Stimulated activated naive CD4-positive, alpha-beta T cell (primary cell): ENCODE measurements at regions not wholly inside any gene's neighbourhood (a gene's known extent, or its start where the extent isn't known, plus 50 kb on each side); places are given as distances from the start of the nearest gene placed in this dataset.
"Not testable (repeated sequence)": the region's sequence is repeated elsewhere in the genome, so short reads cannot be mapped to it uniquely, and the experiment has no call there.

ENCODE experiments used
- DNase-seq, 6 experiments: peaks; one replicate each; lab custom pipeline; 2025; lab: John Stamatoyannopoulos, UW

DNA sequence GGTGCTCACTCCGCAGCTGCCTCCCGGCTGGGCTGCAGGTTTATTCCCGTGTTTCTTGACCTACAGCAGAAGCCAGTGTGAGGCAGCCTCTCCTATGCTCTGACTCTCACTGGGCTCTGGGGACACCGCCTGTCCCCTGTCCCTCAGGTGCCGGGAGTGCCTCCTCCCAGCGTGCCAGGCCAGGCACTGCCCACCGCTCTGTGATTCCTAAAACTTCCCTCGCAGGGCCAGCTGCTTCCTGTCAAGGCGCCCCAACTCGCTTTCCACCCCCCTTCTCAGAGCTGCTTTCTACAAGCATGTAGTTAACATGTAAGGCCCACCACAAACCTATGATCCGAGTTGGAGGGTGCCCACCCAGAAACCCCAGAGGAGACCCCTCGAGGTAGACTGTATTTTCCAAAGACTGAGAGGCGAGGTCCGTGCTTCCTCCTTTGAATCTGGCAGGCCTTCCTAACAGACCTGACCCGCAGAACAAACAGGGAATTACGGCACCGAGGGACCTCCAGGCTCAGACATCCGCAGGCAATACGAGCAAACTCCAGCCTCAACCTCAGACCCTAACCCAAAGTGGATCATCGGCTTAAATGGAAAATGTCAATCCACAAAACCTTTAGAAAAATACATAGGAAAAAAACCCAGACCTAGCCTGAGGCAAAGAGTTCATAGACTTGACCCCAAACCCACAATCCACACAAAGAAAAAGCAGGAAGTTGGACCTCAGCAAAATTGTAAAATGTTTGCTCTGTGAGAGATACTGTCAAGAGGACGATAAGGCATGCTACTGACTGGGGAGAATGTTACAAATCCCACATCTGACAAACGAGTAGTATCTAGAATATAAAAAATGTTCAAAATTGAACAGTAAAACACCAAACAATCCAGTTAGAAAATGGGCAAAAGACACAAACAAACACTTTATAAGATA lies 121.3 kb upstream of the IQSEC1 start:
- DNase-seq = no peak

DNA sequence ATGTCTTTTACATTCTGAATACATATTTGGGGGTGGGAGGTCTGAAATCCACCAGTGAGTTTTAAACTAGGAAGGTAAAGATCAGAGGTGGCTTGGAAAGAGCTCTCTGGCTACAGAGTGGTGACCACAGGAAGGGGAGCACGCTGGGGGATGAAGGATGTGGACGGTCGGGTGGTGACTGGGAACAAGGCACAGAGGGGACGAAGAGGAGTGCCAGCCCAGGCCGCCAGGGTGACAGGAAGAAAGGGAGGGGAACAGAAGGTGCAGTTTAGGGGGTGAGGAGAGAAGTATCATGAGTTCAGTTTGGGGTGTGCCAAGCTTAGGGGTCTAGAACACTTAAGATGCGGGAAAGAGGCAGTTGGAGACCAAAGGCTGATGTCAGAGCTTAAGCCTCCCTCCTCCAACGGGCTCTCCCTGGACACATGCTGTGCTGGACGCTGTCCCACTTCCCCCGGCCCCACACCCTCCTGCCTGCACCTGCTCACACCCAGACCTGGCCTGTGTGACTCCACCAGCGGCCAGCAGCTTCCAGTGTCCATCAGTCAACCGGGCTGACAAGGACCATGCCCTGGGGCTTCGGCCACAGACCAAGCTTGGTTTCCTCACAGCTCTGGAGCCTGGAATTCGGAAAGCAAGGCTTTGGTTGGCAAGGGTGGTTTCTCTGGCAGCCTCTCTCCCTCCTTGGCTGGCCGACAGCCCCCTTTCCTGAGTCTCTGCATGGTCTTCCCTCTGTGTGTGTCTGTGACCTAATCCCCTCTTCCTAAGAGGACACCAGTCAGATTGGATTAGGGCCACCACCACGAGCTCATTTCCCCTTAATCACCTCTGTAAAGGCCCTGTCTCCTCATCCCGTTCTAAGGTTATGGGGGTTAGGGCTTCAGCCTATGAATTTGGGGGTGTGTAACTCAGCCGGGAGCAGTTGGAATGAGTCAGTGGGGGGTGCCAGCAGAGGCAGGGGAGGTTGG lies 120.4 kb upstream of the IQSEC1 start:
- no peak for DNase-seq

DNA sequence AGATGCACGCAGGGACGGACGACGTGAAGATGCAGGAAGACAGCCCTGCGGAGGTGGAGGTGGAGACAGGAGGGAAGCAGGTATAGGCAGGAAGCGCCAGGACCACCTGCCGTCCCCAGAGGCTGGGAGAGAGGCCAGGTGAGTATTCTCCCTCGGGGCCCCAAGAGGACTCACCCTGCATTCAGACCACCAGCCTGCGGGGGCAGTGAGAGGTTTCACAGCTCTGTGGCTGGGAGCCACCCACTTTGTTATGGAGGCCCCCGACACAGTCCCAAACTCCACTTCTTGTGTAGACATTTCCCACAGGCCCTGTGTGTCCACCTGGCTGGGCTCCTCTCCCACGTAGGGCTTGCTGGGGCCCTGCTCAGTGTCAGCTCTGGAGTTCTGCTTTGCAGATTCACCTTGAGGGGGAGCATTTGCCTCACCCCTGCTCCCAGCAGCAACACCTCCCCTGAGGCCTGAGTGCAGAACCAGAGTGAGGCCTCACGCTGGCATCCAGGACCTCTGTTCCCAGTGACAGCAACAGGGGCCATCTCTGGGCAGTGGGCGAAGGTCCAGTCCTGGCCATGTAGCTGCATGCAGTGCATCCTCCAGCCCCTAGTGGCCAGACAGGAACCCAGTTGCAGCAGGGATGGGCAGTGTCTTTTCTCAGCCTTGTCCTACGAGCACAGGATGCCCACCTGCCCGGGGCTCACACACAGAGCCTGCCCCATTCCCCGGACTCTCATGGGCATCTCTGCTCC lies 119.4 kb upstream of the IQSEC1 start:
- no peak for DNase-seq

DNA sequence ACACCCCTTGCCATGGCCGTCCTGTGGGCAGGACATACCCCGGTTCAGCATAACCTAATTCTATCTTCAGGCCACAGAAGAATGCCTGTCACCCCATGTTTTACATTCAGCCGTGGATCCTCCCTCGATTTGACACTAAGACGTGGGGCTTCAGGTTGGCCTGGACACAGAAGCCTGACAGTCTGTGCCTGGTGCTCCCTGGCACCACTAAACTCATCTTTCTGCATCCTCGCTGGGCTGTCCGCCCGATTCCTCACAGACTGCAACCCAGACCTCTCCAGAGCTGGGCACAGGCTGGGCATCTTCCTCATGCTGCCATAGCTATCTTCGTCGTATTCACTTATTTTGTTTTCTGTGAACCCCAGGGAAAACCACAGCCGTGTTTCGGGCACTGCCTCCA lies 117.8 kb upstream of the IQSEC1 start:
- no peak for DNase-seq

DNA sequence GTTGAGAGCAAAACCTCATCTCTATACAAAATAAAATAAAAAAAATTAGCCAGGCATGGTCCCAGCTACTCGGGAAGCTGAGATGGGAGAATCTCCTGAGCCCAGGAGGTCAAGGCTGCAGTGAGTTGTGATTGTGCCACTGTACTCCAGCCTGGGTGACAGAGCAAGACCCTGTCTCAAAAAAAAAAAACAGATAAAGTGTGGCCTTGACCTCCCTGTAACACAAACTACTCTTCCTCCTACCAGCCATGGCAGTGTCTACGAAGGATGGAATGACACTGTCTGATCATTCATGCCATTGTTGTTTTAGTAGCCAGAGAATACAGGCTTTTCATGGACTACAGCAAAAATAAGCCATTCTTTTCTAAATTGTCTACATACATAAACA lies 117.1 kb upstream of the IQSEC1 start:
- DNase-seq = no peak

DNA sequence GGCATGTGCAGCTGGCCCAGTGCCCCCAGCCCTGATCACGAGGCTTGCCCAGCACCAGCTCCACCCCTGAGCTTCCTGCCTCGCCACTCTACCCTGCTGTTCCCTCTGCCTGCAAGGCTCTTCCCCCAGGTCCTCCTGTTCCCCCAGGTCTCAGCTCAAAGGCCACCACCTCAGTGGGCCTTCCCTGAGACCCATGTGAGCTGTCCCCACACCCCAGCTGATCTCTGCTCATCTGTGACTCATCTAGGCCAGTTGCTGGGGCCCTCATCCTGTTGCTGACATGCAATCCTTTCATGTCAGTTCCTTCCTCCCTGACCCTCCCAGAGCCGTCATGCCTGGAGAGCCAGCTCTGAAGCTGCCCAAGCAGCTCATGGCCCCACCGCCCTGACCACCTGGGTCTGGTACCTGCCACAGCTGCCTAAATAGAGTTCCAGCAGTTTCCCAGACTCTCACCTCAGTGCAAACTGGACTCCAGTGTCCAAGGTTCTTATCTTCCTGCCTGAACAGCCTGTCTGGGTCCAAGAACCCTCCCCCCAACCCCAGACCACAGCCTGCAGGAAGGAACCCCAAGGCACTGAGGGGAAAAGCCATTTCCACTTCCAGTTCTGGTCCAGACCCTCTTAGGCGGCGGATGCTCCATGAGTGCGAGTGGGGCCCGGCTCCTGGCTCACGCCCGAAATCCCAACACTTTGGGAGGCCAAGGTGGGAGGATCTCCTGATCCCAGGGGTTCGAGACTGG lies 116.6 kb upstream of the IQSEC1 start:
- DNase-seq = no peak

DNA sequence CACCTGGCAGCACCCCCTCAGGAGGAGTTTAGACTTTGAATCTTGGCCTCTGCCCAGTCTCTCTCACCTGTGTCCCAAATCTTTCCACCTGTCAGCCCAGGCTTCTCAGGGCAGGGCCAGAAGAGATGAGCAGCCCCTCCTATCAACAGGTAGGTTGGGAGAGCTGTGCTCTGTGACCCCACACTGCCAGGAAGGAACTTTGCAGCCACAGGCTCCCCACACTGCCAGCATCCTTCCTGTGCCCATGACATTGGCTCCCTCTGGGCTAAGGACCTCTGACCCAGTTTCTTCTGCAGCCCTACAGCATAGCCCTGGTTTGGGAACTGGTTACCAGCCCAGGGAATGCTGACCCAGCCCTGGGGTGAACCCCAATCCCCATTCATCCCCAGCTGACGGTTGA lies 115.7 kb upstream of the IQSEC1 start:
- no peak for DNase-seq

DNA sequence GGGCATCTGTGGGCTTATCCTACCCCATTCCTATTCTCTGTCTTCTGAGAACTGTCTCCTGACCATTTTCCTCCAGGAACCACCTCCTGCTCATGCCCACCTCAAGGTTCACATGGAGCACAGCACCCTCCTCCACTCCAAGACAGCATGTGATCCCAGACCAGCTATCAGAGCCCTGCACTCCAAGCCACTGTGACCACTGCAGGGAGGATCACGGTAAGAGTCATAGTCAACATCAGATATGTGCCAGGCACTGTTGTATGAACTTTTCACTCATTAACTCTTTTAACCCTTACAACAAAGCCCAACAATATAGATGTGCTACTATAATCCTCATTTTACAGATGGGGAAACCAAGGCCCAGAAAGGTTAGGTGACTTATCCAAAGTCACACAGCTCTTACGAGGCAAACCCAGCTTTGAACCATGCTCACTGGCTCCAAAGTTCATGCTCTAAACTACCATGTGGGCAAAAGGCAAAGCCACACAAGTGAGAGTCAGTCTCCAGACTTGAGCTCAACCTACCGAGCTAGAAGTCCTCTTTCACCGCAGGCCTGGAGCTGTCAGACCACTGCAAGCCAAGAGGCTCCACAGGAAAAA lies 115.1 kb upstream of the IQSEC1 start:
- DNase-seq = no peak

DNA sequence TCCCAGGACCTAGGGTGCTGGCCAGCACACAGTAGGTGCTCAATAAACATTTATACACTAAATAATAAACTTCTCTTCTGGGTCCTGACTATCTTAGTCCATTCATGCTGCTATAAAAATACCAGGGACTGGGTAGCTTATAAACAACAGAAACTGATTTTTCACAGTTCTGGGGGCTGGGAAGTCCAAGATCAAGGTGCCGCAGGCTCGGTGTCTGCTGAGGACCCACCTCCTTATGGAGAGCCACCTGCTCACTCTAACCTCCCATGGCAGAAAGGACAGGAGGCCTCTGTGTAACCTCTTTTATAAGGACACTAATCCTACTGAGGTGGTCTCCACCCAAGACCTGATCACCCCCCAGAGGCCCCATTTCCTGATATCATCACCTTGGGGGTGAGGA lies 114.4 kb upstream of the IQSEC1 start:
- no peak for DNase-seq

DNA sequence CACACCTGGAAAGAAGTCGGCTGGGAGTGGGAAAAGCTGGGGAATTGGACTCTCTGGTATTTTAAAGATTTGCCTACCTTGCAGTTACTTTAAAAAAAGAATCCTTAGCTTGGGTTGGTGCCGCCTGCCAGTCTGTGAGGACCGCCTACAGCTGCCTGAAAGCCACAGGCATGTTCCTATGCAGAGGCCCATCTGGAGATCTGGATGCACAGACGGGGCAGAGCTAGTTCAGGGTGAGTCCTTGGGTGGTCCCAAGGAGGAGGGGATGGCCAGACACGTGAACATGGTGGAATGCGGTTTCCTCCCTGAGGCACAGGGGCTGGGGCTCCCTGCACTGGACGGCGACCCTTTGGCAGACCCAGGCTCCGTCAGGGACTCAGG lies 113.2 kb upstream of the IQSEC1 start:
- DNase-seq = no peak

DNA sequence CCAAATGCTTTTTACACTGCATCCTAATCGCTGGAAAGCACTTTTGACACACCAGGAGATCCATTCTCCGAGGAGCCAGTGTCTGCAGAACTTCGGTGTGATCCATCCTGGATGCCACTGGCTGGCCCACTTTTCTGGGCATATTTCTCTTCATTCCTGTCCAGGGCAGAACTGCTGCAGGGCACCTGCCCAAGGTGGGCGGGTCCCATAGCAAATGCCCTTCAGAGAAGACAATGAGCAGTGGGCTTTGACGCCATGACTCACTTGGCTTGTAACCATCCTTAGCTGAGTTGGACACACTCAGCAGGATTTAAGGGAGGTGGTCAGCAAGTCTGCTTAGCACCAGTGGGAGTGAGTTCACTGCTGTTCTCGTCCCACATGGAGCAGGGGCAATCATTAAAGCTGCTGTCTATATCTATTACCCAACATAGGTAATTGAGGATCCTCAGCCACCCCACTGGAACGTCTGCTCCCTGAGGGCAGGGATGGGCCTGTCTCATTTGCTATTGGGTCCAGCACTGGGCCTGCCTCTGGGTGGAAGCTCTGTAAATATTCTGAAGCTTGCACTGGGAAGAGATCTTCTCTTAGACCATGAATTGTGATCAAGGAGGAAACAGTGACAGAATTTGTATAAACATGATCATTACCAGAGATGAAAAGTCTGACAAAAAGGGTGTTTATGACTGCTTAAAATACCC lies 112.7 kb upstream of the IQSEC1 start:
- no peak for DNase-seq

DNA sequence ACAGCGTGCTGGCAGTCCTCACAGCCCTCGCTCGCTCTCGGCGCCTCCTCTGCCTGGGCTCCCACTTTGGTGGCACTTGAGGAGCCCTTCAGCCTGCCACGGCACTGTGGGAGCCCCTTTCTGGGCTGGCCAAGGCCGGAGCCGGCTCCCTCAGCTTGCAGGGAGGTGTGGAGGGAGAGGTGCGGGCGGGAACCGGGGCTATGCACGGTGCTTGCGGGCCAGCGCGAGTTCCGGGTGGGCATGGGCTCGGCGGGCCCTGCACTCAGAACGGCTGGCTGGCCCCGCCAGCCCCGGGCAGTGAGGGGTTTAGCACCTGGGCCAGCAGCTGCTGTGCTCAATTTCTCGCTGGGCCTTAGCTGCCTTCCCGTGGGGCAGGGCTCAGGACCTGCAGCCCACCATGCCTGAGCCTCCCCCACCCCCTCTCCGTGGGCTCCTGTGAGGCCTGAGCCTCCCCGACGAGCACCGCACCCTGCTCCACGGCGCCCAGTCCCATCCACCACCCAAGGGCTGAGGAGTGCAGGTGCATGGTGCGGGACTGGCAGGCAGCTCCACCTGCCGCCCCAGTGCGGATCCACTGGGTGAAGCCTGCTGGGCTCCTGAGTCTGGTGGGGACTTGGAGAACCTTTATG lies 106.5 kb upstream of the IQSEC1 start:
- DNase-seq = not testable (repeated sequence)

DNA sequence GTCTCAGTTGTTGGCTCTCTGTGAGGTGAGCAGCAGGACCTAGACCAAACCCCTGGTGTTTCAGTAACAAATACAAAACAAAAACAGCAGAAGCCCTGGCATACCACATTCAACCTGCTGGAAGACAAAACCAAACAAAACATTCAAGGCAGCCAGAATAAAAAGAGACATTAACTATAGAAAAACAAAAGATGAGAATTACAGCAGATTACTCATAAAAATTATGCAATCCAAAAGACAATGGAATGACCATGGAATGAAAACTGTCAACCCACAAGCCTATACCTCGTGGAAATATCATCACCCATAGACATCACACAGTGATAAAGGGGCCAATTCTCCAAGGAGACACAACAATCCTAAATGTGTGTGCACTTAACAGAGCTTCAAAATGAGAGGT lies 106.0 kb upstream of the IQSEC1 start:
- DNase-seq = no peak

DNA sequence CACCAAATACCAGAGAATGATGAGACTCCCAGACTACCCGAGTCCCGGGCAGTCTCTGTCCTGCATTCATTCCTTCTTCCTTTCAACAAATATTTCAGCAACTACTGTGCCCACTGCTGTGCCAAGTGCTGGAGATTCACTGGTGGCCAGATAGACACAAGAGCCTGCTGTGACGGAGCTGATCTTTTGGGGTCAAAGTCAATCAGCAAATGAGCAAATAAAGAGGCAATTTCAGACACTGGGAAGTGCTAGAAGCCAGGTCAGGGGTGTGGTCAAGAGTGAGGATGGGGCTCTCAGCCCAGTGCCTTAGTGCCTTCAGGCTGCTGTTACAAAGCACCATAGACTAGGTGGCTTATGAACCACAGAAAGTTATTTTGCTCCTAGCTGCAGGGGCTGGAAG lies 104.9 kb upstream of the IQSEC1 start:
- no peak for DNase-seq

DNA sequence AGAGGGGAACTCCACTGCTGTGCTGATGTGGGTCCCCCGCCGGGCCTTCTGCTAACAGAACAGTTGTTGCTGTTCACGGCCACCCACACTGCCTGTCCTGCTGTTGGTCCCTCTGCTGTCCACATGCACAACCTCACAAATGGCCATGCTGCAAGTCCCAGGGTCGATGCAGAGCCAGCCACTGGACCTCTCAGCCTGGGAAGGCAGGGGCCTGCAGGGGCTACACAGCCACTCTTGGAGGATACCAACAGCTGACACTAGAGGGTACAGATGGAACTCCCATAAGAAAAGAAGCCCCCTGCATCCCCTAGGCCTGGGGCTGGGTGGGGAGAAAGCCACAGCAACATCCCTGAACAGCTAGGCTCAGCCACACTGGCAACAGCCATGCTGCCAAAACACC lies 104.4 kb upstream of the IQSEC1 start:
- DNase-seq = no peak

DNA sequence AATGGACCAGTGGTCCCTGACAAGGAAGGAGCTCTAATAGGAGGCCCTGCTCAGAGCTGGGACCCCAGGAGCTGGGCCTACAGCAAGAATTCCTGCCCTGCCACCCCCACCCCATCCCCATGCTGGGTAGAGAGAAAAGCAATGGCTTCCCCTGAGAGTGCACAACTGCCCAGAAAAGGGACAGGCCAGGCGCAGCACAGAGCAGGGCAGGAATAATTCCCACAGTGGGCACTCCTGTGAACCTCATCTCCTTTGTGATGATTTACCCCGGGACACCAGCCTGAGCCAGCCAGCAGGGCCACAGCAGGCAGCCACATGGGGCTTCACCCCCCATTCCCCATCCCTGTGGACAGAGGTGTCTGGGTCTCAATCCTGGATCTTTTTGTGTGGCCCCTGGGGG lies 104.0 kb upstream of the IQSEC1 start:
- no peak for DNase-seq

DNA sequence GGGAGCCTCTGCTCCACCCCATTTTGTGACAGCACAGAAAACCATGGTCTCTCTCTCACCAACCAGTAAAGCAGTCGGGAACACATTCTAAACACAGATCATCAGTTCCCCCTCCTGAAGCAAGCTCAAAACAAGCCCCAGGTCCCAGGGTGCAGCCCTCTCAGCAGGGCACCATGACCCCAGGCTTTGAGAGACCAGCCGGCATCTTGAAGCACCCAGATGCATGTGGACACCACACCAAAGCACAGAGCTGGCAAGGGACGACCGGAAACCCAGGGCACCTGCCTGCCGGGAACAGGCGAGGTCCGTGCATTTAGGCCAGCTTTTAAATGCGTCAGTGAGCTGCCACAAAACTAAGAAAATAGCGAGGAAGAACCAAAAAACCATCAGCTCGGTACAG lies 103.2 kb upstream of the IQSEC1 start:
- no peak for DNase-seq

DNA sequence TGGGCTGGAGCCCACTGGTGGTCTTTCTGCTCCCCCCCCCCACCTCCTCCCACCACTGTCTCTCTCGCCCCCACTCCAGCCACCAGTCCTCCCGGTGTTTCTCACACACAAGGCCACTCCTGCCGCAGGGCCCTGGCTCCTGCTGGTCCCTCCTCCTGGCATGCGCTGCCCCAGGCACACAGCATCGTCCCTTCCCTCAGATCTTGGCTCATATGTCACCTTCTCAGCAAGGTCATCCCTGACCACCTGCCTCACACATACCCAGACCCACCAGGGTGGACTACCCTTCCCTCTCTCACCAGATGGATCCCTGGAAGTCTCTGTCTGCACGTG lies 101.5 kb upstream of the IQSEC1 start:
- DNase-seq = no peak

DNA sequence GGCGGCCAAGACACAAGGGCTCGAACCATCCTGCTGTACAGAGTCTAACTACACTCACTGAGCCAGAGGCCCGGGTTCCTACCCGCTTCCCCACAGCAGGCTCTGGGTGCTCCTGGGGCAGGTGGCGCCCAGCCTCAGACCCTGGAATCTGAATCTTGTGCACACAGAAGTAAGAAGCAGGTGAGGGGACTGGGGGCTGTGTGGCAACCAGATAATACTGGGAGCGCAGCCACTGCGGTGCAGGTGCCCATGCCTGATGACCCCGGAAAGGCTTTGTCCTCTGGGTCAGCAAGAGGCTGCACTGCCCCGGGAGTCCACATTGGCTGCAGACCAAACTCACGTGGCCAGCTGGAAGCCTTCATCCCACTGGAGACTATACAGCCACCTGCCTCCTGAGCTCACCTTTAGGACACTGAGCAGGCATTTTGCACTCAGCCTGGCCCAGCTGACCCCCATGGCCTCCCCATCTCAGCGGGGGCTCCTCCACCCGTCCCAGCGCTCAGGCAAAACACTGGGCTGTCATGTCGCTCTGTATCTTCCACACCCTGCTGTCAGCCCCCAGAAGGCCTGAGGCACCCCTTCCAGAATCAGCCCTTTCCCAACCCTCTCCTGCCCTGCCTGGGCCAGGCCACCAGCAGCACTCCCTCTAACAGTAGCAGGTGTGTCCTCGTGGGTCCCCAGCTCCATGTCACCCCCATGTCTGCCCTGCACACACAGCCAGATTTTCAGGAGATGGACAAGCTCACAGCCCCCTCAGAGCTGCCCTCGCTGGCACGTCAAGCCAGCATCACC lies 101.0 kb upstream of the IQSEC1 start:
- no peak for DNase-seq
